GM23338 (cell line): ENCODE measurements at regions not wholly inside any gene's neighbourhood (a gene's known extent, or its start where the extent isn't known, plus 50 kb on each side); places are given as distances from the start of the nearest gene placed in this dataset.

Source experiments
- ATAC-seq: fragments of 200-7000 bp; cut with Tn5 transposase; 3 replicates; pipeline ENCODE4 v1.9.1; 2020
- DNase-seq: peaks from one replicate; pipeline ENCODE4 v3.0.0-alpha.2; 2015; ENCODE audit warnings: low spot score
- H2AFZ ChIP-seq: fragments of 200-600 bp; sonication (generic); 2 replicates; pipeline ENCODE4 v1.8.0; 2016; ENCODE audit warnings: antibody characterized with exemption, mild to moderate bottlenecking, moderate library complexity
- H3F3A ChIP-seq: fragments of 200-600 bp; sonication (generic); replicated peaks from 2 replicates; pipeline ENCODE4 v1.8.0; 2017; ENCODE audit warnings: antibody characterized with exemption, mixed run types, low read depth
- H3K27ac ChIP-seq: fragments of 200-600 bp; sonication (generic); 2 replicates; pipeline ENCODE4 v1.6.1; 2016; ENCODE audit warnings: low read depth
- H3K27me3 ChIP-seq: fragments of 200-600 bp; sonication (generic); 2 replicates; pipeline ENCODE4 v1.8.0; 2016; ENCODE audit warnings: mild to moderate bottlenecking, mixed run types, moderate library complexity; ENCODE audit not compliant: insufficient read depth
- H3K36me3 ChIP-seq: fragments of 200-600 bp; sonication (generic); 2 replicates; pipeline ENCODE4 v1.8.0; 2016; ENCODE audit warnings: mild to moderate bottlenecking; ENCODE audit not compliant: insufficient read depth
- H3K4me1 ChIP-seq: fragments of 200-600 bp; sonication (generic); 2 replicates; pipeline ENCODE4 v1.8.0; 2016; ENCODE audit warnings: mild to moderate bottlenecking, moderate library complexity; ENCODE audit not compliant: insufficient read depth
- H3K4me2 ChIP-seq: fragments of 200-600 bp; sonication (generic); 2 replicates; pipeline ENCODE4 v1.7.1; 2017; ENCODE audit warnings: mixed run types
- H3K4me3 ChIP-seq: fragments of 200-600 bp; sonication (generic); 2 replicates; pipeline ENCODE4 v1.6.1; 2016; ENCODE audit warnings: mixed run types
- H3K79me2 ChIP-seq: fragments of 200-600 bp; sonication (generic); replicated peaks from 2 replicates; pipeline ENCODE4 v1.8.0; 2017; ENCODE audit warnings: mild to moderate bottlenecking; ENCODE audit not compliant: insufficient read depth
- H3K9me2 ChIP-seq: fragments of 200-600 bp; sonication (generic); 2 replicates; pipeline ENCODE4 v1.8.0; 2017; ENCODE audit not compliant: insufficient read depth
- H4K20me1 ChIP-seq: fragments of 200-600 bp; sonication (generic); replicated peaks from 2 replicates; pipeline ENCODE4 v1.8.0; 2017; ENCODE audit warnings: mild to moderate bottlenecking; ENCODE audit not compliant: insufficient read depth
- H3K27ac Mint-ChIP-seq: 2 replicates; pipeline ENCODE4 v1.8.0; 2020; ENCODE audit warnings: inconsistent platforms, mild to moderate bottlenecking, moderate library complexity, mixed read lengths
- H3K27me3 Mint-ChIP-seq: 3 replicates; pipeline ENCODE4 v1.8.0; 2022; ENCODE audit warnings: low read depth, mild to moderate bottlenecking, moderate library complexity, mixed read lengths, inconsistent platforms; ENCODE audit not compliant: insufficient read depth, poor library complexity
- H3K36me3 Mint-ChIP-seq: 3 replicates; pipeline ENCODE4 v1.8.0; 2021; ENCODE audit warnings: low read depth, mild to moderate bottlenecking, inconsistent platforms, moderate library complexity, mixed read lengths
- H3K4me1 Mint-ChIP-seq: 3 replicates; pipeline ENCODE4 v1.8.0; 2020; ENCODE audit warnings: mild to moderate bottlenecking, inconsistent platforms, mixed read lengths
- H3K4me3 Mint-ChIP-seq: 3 replicates; pipeline ENCODE4 v1.8.0; 2021; ENCODE audit warnings: moderate library complexity, mild to moderate bottlenecking, inconsistent platforms, mixed read lengths
- H3K9me3 Mint-ChIP-seq: 3 replicates; pipeline ENCODE4 v1.8.0; 2020; ENCODE audit warnings: moderate library complexity, mild to moderate bottlenecking, inconsistent platforms, mixed read lengths
- CREB1 ChIP-seq: fragments of 250-450 bp; sonication (Bioruptor Pico); IDR thresholded peaks from 2 replicates; pipeline ENCODE4 v1.5.0; 2020; ENCODE audit warnings: low read depth, mild to moderate bottlenecking, moderate library complexity
- EZH2 ChIP-seq: fragments of 200-600 bp; sonication (generic); IDR thresholded peaks from one replicate; pipeline ENCODE4 v1.8.0; 2017; ENCODE audit warnings: antibody characterized with exemption, mild to moderate bottlenecking, low read depth; ENCODE audit not compliant: unreplicated experiment
- EZH2phosphoT487 ChIP-seq: fragments of 200-600 bp; sonication (generic); IDR thresholded peaks from one replicate; pipeline ENCODE4 v1.8.1; 2018; ENCODE audit warnings: antibody characterized with exemption; ENCODE audit not compliant: unreplicated experiment
- NANOG ChIP-seq: IDR thresholded peaks from 2 replicates; pipeline ENCODE4 v1.6.1; 2016; ENCODE audit warnings: antibody characterized with exemption, borderline replicate concordance
- POLR2AphosphoS5 ChIP-seq: IDR thresholded peaks from 2 replicates; pipeline ENCODE4 v1.6.1; 2016; ENCODE audit warnings: antibody characterized with exemption, low read depth
- STAT1 ChIP-seq: IDR thresholded peaks from one replicate; pipeline ENCODE4 v1.6.1; 2016; ENCODE audit warnings: antibody characterized with exemption; ENCODE audit not compliant: unreplicated experiment
- ZNF114 ChIP-seq: fragments of 250-450 bp; sonication (Bioruptor Pico); IDR thresholded peaks from 2 replicates; pipeline ENCODE4 v1.5.0; 2020; ENCODE audit warnings: mild to moderate bottlenecking, moderate library complexity
- TF ChIP-seq, protein P1 (sequence below), 2 experiments: fragments of 200-600 bp in 1 of 2; sonication (generic) in 1 of 2; conservative IDR thresholded peaks; 2 replicates each; pipeline versions ENCODE4 v1.5.1 to v1.6.1; 2016 to 2017; ENCODE audit warnings: antibody characterized with exemption in 2 of 2, low read depth in 2 of 2, mild to moderate bottlenecking in 2 of 2, moderate library complexity in 1 of 2
- TF ChIP-seq, protein P2 (sequence below): IDR thresholded peaks from one replicate; pipeline ENCODE4 v1.6.1; 2018; ENCODE audit warnings: antibody characterized with exemption; ENCODE audit not compliant: unreplicated experiment

DNA sequence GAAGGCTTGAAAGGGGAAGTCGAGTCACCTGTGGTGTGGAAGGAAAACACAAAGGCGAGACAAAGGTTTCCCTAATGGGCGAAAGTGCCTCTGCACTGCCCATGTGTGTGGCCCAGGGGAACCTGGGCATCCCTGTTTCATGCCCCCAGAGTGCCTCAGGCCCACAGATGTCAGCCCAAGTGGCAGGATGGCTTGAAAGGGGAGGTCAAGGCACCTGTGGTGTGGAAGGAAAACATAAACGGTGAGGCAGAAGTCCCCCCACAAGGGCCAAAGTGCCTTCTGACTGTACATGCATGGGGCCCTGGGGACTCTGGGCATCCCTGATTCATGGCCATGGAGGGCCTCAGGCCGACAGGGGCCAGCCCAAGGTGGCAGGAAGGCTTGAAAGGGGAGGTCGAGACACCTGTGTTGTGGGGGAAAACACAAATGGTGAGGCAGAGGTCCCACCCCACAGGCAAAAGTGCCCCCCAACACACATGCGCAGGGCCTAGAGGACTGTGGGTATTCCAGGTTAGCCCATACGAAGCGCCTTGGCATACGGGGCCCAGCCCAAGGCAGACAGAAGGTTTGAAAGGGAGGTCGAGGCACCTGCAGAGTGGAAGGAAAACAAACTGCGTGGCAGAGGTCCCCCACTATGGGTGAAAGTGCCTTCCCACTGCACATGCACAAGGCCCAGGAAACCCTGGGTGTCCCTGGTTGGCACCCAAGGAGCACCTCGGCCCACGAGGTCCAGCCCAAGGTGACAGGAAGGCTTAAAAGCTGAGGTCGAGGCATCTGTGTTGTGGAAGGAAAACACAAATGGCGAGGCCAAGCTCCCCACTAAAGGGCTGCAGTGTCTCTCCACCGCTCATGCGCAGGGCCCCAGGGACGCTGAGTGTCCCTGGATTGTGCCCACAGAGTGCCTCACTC, 382.3 kb downstream of the ALG10 start:
- Histone ChIP-seq H3F3A (no peaks in the 10 kb centered on the region), H3K79me2 (no peaks in the 10 kb centered on the region), H3K36me3 (peaks cover 10% of the 10 kb centered on the region), H3K4me3 (no peak overlapping the region), H3K9me2 (no peaks in the 10 kb centered on the region), H2AFZ (no peak overlapping the region), H3K27me3 (no peaks in the 10 kb centered on the region), H4K20me1 (no peaks in the 10 kb centered on the region), H3K4me1 (no peaks in the 10 kb centered on the region), H3K4me2 (no peak overlapping the region), H3K27ac (no peak overlapping the region)
- TF ChIP-seq CREB1 (CRISPR knock-in tag): no peak
- no peak for TF ChIP-seq POLR2AphosphoS5
- no peak for TF ChIP-seq STAT1
- no peak for TF ChIP-seq ZNF114 (CRISPR knock-in tag)
- DNase-seq (no peak), ATAC-seq (no peak)
- peaks cover 3% of the 10 kb centered on the region for H3K27me3 Mint-ChIP-seq
- no peak overlapping the region for H3K27ac Mint-ChIP-seq
- no peak overlapping the region for H3K4me3 Mint-ChIP-seq
- no peaks in the 10 kb centered on the region for H3K4me1 Mint-ChIP-seq
- H3K36me3 Mint-ChIP-seq: peaks cover 42% of the 10 kb centered on the region
- peaks cover 97% of the 10 kb centered on the region for H3K9me3 Mint-ChIP-seq

DNA sequence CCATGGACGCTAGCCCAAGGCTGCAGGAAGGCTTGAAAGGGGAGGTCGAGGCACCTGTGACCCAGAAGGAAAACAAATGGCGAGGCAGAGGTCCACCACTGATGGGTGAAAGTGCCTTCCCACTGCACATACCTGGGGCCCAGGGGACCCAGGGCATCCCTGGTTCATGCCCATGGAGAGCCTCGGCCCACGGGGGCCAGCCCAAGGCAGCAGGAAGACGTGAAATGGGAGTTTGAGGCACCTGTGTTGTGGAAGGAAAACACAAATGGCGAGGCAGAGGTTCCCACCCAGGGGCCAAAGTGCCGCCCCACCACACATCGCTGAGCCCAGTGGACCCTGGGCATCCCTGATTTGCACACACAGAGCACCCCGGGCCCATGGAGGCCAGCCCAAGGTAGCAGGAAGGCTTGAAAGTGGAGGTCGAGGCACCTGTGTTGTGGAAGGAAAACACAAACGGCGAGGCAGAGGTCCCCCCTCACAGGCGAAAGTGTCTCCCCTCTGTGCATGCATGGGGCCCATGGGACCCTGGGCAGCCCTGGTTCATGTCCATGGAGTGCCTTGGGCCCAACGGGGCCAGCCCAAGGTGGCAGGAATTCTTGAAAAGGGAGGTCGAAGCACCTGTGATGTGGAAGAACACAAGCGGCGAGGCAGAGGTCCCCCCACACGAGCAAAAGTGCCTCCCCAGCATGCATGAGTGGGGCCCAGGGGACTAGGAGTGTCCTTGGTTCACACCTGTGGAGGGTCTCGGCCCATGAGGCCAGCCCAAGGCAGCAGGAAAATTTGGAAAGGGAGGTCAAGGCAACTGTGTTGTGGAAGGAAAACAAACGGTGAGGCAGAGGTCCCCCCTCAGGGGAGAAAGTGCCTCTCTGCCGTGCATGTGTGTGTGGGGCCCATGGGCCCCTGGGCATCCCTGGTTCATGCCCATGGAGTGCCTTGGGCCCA, 383.3 kb downstream of the ALG10 start:
- Histone ChIP-seq H3K36me3 (peaks cover 10% of the 10 kb centered on the region), H3K4me3 (no peak overlapping the region), H3K79me2 (no peaks in the 10 kb centered on the region), H2AFZ (no peak overlapping the region), H3K4me1 (no peaks in the 10 kb centered on the region), H4K20me1 (no peaks in the 10 kb centered on the region), H3K27me3 (no peaks in the 10 kb centered on the region), H3F3A (no peaks in the 10 kb centered on the region), H3K9me2 (no peaks in the 10 kb centered on the region), H3K4me2 (no peak overlapping the region), H3K27ac (no peak overlapping the region)
- ATAC-seq: no peak
- no peak overlapping the region for H3K4me3 Mint-ChIP-seq
- H3K9me3 Mint-ChIP-seq: peaks cover 97% of the 10 kb centered on the region
- peaks cover 3% of the 10 kb centered on the region for H3K27me3 Mint-ChIP-seq
- no peak overlapping the region for H3K27ac Mint-ChIP-seq
- TF ChIP-seq EZH2: no peak
- no peak for TF ChIP-seq NANOG
- no peak for TF ChIP-seq EZH2phosphoT487
- TF ChIP-seq, protein P1, sequence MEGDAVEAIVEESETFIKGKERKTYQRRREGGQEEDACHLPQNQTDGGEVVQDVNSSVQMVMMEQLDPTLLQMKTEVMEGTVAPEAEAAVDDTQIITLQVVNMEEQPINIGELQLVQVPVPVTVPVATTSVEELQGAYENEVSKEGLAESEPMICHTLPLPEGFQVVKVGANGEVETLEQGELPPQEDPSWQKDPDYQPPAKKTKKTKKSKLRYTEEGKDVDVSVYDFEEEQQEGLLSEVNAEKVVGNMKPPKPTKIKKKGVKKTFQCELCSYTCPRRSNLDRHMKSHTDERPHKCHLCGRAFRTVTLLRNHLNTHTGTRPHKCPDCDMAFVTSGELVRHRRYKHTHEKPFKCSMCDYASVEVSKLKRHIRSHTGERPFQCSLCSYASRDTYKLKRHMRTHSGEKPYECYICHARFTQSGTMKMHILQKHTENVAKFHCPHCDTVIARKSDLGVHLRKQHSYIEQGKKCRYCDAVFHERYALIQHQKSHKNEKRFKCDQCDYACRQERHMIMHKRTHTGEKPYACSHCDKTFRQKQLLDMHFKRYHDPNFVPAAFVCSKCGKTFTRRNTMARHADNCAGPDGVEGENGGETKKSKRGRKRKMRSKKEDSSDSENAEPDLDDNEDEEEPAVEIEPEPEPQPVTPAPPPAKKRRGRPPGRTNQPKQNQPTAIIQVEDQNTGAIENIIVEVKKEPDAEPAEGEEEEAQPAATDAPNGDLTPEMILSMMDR (conservative IDR thresholded peaks at IDR 0.05; ENCODE audit: low read depth in 2 of 2): no peak
- TF ChIP-seq, protein P2, sequence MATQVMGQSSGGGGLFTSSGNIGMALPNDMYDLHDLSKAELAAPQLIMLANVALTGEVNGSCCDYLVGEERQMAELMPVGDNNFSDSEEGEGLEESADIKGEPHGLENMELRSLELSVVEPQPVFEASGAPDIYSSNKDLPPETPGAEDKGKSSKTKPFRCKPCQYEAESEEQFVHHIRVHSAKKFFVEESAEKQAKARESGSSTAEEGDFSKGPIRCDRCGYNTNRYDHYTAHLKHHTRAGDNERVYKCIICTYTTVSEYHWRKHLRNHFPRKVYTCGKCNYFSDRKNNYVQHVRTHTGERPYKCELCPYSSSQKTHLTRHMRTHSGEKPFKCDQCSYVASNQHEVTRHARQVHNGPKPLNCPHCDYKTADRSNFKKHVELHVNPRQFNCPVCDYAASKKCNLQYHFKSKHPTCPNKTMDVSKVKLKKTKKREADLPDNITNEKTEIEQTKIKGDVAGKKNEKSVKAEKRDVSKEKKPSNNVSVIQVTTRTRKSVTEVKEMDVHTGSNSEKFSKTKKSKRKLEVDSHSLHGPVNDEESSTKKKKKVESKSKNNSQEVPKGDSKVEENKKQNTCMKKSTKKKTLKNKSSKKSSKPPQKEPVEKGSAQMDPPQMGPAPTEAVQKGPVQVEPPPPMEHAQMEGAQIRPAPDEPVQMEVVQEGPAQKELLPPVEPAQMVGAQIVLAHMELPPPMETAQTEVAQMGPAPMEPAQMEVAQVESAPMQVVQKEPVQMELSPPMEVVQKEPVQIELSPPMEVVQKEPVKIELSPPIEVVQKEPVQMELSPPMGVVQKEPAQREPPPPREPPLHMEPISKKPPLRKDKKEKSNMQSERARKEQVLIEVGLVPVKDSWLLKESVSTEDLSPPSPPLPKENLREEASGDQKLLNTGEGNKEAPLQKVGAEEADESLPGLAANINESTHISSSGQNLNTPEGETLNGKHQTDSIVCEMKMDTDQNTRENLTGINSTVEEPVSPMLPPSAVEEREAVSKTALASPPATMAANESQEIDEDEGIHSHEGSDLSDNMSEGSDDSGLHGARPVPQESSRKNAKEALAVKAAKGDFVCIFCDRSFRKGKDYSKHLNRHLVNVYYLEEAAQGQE: no peak
- no peaks in the 10 kb centered on the region for H3K4me1 Mint-ChIP-seq
- DNase-seq: no peak
- peaks cover 46% of the 10 kb centered on the region for H3K36me3 Mint-ChIP-seq
